Stimulated activated CD4-positive, alpha-beta T cell treated with anti-CD3 and anti-CD28 coated beads, TNF-alpha, amount 100 ng/mL, for 24 hours (primary cell): ENCODE measurements at regions not wholly inside any gene's neighbourhood (a gene's known extent, or its start where the extent isn't known, plus 50 kb on each side); places are given as distances from the start of the nearest gene placed in this dataset.
"Not testable (repeated sequence)": the region's sequence is repeated elsewhere in the genome, so short reads cannot be mapped to it uniquely, and the experiment has no call there.

Experiments
- DNase-seq, 3 experiments: peaks; one replicate each; pipeline ENCODE4 v3.0.0-alpha.2; 2020; ENCODE audit warnings: low read depth in 3 of 3

- no peak for DNase-seq
Measured at GRCh38 chrX:138931212-138931611, 219.7 kb upstream of the FGF13 start.

- DNase-seq = no peak
Measured at GRCh38 chrX:138930583-138930945, 219.0 kb upstream of the FGF13 start.

- no peak for DNase-seq
Measured at GRCh38 chrX:138929926-138930582, 218.5 kb upstream of the FGF13 start.

- no peak for DNase-seq
Measured at GRCh38 chrX:138928737-138929459, 217.4 kb upstream of the FGF13 start.

- DNase-seq = no peak
Measured at GRCh38 chrX:138925330-138925729, 213.8 kb upstream of the FGF13 start.

- no peak for DNase-seq
Measured at GRCh38 chrX:138923805-138924204, 212.3 kb upstream of the FGF13 start.

- no peak for DNase-seq
Measured at GRCh38 chrX:138921031-138921430, 209.5 kb upstream of the FGF13 start.

- no peak for DNase-seq
Measured at GRCh38 chrX:138917781-138918180, 206.3 kb upstream of the FGF13 start.

- DNase-seq = no peak
Measured at GRCh38 chrX:138914767-138915166, 203.2 kb upstream of the FGF13 start.

GRCh38 chrX:138908577-138908976 is 197.1 kb upstream of the FGF13 start:
- DNase-seq = no peak

GRCh38 chrX:138897621-138898492 is 186.3 kb upstream of the FGF13 start:
- DNase-seq = no peak

GRCh38 chrX:138890491-138890890 is 179.0 kb upstream of the FGF13 start:
- DNase-seq = no peak

GRCh38 chrX:138889149-138889548 is 177.6 kb upstream of the FGF13 start:
- no peak for DNase-seq

- no peak for DNase-seq
Measured at GRCh38 chrX:138886769-138887168, 175.3 kb upstream of the FGF13 start.

GRCh38 chrX:138885886-138886285 is 174.4 kb upstream of the FGF13 start:
- DNase-seq = no peak

GRCh38 chrX:138880293-138880692 is 168.8 kb upstream of the FGF13 start:
- DNase-seq = not testable (repeated sequence)

GRCh38 chrX:138877746-138878145 is 166.2 kb upstream of the FGF13 start:
- no peak for DNase-seq

GRCh38 chrX:138875472-138875871 is 164.0 kb upstream of the FGF13 start:
- DNase-seq = no peak

GRCh38 chrX:138874271-138874935 is 162.9 kb upstream of the FGF13 start:
- DNase-seq = no peak

GRCh38 chrX:138873640-138874039 is 162.1 kb upstream of the FGF13 start:
- DNase-seq = not testable (repeated sequence)

GRCh38 chrX:138872537-138872936 is 161.0 kb upstream of the FGF13 start:
- DNase-seq = no peak

- DNase-seq = no peak
Measured at GRCh38 chrX:138871739-138872138, 160.2 kb upstream of the FGF13 start.
